Fibroblast of the aortic adventitia (primary cell): ENCODE measurements at regions not wholly inside any gene's neighbourhood (a gene's known extent, or its start where the extent isn't known, plus 50 kb on each side); places are given as distances from the start of the nearest gene placed in this dataset.

Source experiments
- DNase-seq: peaks from one replicate; pipeline ENCODE4 v3.0.0-alpha.2; 2010; ENCODE audit warnings: low read depth
- H3K4me3 ChIP-seq: 2 replicates; pipeline ENCODE4 v1.5.1; 2011; ENCODE audit warnings: low read depth, mild to moderate bottlenecking, control low read depth, low read length, moderate library complexity
- TF ChIP-seq, protein P1 (sequence below): IDR thresholded peaks from 2 replicates; pipeline ENCODE4 v1.5.1; 2011; ENCODE audit warnings: mild to moderate bottlenecking, low read length, control low read depth, inconsistent platforms; ENCODE audit not compliant: insufficient read depth

DNA sequence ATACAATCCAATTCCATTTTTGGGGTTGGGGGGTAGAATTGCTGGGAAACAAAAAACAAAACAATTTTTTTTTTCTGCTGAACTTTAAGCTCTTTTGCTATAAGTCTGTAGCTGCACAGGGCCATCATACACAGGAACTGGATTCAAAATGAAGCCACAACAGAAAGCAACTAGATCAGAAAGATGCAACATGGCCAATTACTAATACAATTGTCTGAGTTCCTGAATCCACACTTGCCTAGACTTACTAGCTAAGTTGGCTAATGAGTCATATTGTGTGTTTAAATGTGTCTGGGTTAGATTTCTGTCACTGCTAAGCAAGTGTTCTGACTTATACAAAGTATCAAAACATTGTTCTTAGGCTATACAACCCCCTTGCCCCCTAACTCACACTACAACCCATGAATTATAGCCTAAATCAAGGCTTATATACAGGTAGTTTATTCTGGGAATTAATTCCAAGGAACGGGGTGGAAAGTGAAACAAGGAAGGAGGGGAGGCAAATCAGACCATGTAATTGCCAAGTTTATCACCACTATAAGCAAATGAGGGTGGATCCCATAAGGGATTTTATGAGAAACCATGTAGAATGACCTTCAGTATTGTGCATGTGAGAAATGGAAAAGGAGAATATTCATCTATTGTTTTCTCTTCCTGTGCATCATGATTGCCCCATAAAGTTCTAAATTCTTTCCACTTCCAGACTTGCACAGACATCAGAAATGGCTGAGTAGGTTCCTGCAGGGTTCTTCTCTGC, 337.9 kb upstream of the SORCS1 start:
- no peak for DNase-seq
- TF ChIP-seq, protein P1, sequence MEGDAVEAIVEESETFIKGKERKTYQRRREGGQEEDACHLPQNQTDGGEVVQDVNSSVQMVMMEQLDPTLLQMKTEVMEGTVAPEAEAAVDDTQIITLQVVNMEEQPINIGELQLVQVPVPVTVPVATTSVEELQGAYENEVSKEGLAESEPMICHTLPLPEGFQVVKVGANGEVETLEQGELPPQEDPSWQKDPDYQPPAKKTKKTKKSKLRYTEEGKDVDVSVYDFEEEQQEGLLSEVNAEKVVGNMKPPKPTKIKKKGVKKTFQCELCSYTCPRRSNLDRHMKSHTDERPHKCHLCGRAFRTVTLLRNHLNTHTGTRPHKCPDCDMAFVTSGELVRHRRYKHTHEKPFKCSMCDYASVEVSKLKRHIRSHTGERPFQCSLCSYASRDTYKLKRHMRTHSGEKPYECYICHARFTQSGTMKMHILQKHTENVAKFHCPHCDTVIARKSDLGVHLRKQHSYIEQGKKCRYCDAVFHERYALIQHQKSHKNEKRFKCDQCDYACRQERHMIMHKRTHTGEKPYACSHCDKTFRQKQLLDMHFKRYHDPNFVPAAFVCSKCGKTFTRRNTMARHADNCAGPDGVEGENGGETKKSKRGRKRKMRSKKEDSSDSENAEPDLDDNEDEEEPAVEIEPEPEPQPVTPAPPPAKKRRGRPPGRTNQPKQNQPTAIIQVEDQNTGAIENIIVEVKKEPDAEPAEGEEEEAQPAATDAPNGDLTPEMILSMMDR: no peak
- no peak overlapping the region for H3K4me3 ChIP-seq

GRCh38 chr10:107498983-107499382, 334.5 kb upstream of the SORCS1 start:
- DNase-seq: no peak
- TF ChIP-seq, protein P1: no peak
- no peak overlapping the region for H3K4me3 ChIP-seq

GRCh38 chr10:107497024-107497423, 332.5 kb upstream of the SORCS1 start:
- H3K4me3 ChIP-seq: no peak overlapping the region
- TF ChIP-seq, protein P1: no peak
- DNase-seq: no peak

DNA sequence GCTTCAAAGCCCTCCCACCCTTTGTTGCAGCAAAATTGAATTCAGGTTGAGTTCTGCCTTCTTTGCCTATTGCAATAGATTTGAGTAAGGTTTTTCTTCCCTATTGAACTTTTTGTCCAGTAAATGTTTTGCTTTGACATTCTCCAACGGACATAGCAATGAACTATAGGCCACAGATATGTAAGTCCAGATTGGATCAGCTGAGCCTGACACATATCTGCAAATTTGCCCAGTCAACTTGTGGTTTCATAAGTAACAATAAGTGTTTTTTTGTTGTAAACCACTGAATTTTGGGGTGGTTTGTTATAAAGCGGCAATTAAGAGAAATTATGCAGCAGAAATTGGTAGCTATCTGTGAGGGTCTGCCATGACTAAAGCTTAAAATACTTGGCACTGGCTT, 332.1 kb upstream of the SORCS1 start:
- no peak overlapping the region for H3K4me3 ChIP-seq
- no peak for DNase-seq
- TF ChIP-seq, protein P1: no peak

DNA sequence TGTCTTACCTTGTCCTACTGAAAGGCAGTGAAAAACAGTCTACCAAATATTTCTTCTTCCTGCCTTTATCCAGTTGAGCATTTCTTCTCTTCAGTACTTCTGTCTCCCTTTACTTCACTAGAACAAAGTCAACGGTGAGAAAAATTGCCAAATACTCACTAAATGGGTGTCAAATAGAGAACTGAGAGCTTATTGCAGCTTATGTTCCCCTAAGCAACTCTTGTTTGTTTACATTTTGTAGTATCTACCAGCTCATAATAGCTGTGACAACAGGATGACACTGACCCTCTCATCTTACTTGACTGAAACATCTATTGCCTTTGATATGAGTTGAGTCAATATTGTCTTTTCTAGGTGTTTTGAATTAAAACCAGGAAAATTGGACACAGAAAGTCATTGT, 327.9 kb upstream of the SORCS1 start:
- DNase-seq: no peak
- TF ChIP-seq, protein P1: no peak
- no peak overlapping the region for H3K4me3 ChIP-seq

- no peak overlapping the region for H3K4me3 ChIP-seq
- DNase-seq: no peak
- TF ChIP-seq, protein P1: no peak
Measured at GRCh38 chr10:107490389-107490788, 325.9 kb upstream of the SORCS1 start.

- DNase-seq: no peak
Measured at GRCh38 chr10:107487284-107487683, 322.8 kb upstream of the SORCS1 start.

More at GRCh38 chr10:107487284-107487683, 322.8 kb upstream of the SORCS1 start:
- TF ChIP-seq, protein P1: no peak
- H3K4me3 ChIP-seq: no peak overlapping the region
